Fibroblast of the conjunctiva (primary cell): ENCODE measurements at regions not wholly inside any gene's neighbourhood (a gene's known extent, or its start where the extent isn't known, plus 50 kb on each side); places are given as distances from the start of the nearest gene placed in this dataset.

Experiments
- DNase-seq: peaks from one replicate; pipeline ENCODE4 v3.0.0-alpha.2; 2010; ENCODE audit warnings: low read depth

DNA sequence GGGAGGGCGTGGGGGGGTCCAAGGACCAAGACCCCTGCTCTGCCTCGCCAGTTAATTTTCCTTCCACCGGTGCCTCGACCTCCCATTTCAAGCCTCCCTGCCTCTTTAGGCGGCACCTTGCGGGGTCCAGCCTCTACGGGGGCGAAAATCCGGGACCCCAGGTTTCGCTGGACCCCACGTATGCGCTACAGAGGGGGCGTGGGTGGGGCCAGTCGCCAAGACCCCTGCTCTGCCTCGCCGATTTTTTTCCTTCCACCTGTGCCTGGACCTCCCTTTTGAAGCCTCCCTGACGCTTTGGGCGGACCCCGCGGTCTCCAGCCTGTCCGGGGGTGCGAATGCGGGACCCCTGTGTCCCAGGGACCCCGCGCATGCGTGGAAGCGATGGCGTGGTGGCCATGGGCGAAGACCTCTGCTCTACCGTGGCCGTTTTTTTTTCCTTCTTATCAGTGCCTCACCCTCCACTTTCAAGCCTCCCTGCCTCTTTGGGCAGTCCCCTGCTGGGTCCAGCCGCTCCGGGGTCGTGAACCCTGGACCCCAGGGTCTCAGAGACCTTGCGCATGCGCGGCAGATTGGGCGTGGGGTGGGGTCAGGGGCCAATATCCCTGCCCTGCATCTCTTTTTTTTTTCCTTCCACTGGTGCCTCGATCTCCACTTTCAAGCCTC, 324.2 kb downstream of the ALG10 start:
- no peak for DNase-seq

DNA sequence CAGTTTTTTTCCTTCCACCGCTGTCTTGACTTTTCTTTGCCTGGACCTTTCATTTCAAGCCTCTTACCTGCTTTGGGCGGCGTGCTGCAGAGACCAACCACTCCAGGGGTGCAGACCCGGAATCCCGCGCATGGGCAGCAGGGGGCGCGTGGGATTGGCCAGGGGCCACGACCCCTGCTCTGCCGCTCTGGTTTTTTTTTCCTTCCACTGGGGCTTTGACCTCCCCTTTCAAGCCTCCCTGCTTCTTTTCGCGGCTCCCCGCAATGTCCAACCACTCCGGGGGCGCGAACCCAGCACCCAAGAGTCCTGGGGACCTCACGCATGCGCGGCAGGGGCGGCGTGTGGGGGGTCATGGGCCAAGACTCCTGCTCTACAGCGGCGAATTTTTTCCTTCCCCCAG, 325.1 kb downstream of the ALG10 start:
- no peak for DNase-seq

DNA sequence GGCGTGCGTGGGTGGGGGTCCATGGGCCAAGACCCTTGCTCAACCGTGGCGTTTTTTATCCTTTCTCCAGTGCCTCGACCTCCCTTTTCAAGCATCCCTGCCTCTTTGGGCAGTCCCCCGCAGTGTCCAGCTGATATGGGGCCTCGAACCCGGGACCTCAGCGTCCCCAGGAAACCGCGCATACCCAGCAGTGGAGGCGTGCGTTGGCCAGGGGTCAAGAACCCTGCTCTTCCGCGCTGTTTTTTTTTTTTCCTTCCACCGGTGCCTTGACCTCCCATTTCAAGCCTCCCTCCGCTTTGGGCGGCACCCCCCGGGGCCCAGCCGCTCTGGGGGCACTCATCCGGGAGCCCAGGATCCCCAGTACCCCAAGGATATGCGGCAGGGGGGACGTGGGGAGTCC, 325.8 kb downstream of the ALG10 start:
- DNase-seq, result no peak

DNA sequence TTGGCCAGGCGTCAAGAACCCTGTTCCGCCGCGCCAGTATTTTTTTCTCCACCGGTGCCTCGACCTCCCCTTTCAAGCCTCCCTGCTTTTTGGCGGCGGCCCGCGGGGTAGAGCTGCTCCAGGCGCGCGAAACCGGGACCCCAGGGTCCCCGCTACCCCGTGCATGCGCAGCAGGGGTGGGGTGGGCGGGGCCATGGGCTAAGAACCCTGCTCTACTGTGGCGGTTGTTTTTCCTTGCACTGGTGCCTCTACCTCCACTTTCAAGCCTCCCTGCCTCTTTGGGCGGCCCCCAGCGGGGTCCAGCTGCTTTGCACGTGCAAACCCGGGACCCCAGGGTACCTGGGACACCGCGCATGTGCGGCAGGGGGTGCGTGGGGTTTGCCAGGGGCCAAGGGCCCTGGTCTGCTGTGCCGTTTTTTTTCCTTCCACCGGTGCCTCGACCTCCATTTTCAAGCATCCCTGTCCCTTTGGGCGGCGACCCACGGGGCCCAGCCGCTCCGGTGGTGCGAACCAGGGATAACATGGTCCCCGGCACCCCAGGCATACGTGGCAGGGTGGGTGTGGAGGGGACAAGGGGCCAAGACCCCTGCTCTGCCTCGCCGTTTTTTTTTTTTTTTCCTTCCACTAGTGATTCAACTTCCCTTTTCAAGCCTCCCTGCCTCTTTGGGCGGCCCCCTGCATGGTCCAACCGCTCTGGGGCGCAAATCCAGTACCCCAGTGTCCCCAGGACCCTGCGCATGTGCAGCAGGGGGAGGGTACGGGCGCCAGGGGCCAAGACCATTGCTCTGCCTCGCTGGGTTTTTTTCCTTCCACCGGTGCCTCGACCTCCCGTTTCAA, 326.8 kb downstream of the ALG10 start:
- no peak for DNase-seq

DNA sequence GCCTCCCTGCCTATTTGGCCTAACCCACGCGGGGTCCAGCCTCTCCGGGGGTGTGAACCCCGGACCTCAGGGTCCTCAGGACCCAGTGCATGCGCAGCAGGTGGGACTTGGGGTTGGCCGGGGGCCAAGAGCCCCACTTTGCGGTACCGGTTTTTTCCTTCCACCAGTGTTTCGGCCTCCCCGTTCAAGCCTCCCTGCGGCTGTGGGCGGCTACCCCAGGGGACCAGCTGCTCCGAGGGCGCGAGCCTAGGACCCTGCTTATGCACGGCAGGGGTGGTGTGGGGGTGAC, 327.3 kb downstream of the ALG10 start:
- DNase-seq, result no peak

DNA sequence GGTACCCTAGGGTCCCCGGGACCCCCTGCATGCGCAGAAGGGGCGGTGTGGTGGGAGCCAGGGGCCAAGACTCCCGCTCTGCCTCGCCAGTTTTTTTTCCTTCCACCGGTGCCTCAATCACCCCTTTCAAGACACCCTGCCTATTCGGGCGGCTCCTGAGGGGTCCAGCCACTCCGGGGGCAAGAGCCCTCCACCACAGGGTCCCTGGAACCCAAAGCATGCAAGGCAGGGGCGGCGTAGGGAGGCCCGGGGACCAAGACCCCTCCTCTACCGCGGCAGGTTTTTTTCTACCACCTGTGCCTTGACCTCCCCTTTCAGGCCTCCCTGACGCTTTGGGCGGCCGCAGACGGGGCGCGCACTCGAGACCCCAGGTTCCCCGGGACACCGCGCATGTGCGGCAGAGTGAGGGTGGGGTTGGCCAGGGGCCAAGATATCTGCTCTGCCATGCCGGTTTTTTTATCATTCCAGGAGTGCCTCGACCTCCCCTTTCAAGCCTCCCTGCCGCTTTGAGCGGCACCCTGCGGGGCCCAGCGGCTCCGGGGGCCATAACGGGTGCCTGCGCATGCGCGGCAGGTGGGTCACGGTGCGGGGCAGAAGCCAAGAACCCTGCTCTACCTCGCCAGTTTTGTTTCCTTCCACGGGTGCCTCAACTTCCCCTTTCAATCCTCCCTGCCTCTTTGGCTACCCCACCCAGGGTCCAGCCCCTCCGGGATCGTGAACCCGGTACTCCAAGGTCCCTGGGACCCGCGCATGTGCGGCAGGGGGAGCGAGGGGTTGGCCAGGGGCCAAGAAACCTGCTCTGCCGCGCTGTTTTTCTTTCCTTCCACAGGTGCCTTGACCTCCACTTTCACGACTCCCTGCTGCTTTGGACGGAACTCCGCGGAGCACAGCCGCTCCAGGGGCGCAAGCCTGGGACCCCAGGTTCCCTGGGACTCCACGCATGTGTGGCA, 328.1 kb downstream of the ALG10 start:
- DNase-seq, result no peak

DNA sequence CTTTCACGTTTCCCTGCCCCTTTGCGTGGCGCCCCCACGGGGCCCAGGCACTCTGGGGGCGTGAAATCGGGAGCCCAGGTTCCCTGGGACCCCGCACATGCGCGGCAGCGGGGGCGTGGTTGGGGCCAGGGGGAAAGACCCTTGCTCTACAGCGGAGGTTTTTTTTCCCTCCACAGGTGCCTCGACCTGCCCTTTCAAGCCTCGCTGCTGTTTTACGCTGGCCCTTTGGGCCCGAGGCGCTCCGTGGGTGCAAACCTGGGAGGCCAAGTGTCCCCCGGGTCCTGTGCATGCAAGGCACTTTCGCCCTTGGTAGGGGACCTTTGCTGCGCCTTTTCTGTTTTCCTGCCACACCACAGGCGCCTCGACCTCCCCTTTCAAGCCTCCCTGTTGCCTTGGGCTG, 329.8 kb downstream of the ALG10 start:
- no peak for DNase-seq

DNA sequence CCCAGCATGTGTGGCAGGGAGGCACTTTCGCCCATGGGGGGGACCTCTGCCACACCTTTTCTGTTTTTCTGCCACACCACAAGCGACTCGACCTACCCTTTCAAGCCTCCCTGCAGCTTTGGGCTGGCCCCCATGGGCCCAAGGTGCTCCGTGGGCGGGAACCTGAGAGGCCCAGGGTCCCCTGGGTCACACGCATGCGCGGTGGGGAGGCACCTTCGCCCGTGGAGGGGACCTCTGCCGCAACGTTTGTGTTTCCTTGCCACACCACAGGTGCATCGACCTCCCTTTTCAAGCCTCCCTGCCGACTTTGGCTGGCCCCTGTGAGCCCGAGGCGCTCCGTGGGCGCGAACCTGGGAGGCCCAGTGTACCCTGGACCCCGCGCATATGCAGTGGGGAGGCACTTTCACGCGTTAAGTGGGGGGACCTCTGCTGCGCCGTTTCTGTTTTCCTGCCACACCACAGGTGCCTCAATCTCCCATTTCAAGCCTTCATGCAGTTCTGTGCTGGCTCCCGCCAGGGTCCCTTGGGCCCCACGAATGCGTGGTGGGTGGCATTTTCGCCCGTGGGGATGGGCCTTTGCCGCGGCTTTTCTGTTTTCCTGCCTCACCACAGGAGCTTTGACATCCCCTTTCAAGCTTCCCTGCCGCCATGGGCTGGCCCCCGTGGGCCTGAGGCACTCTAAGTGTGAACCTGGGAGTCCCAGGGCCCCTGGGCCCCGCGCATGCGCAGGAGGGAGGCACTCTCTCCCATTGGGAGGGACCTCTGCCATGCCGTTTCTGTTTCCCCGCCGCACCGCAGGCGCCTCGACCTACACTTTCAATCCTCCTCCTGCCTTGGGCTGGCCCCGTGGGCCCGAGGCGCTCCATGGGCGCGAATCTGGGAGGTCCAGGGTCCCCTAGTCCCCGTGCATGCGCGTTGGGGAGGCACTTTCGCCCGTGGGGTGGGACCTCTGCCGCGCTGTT, 332.2 kb downstream of the ALG10 start:
- no peak for DNase-seq

DNA sequence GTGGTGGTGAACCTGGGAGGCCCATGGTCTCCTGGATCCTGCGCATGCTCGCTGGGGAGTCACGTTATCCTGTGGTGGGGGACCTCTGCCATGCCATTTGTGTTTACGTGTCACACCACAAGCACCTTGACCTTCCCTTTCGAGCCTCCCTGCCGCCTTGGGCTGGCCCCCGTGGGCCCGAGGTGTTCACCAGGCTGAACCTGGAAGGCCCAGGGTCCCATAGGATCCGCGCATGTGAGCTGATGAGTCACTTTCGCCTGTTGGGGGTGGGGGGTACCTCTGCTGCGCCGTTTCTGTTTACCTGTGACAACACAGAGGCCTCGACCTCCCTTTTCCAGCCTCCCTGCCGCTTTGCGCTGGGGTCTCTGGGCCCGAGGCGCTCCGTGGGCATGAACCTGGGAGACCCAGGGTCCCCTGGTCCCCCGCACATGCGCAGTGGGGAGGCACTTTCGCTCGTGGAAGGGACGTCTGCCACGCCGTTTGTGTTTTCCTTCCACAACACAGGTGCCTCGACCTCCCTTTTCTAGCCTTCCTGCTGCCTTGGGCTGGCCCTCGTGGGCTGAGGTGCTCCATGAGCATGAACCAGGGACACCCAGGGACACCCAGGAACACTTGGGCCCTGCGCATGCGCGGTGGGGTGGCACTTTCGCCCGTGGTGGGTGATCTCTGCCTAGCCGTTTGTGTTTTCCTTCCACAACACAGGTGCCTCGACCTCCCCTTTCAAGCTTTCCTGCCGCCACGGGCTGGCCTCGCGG, 334.1 kb downstream of the ALG10 start:
- no peak for DNase-seq

DNA sequence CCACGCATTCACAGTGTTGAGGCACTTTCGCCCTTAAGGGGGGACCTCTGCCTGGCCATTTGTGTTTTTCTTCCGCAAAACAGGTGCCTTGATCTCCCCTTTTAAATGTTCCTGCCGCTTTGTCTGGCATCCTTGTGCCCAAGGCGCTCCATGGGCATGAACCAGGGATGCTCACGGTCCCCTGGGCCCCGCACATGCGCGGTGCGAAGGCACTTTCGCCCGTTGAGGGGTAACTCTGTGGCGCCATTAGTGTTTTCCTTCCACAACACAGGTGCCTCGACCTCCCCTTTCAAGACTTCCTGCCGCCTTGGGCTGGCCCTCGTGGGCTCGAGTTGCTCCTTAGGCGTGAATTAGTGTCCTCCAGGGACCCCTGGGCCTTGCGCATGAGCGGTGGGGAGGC, 335.5 kb downstream of the ALG10 start:
- no peak for DNase-seq

DNA sequence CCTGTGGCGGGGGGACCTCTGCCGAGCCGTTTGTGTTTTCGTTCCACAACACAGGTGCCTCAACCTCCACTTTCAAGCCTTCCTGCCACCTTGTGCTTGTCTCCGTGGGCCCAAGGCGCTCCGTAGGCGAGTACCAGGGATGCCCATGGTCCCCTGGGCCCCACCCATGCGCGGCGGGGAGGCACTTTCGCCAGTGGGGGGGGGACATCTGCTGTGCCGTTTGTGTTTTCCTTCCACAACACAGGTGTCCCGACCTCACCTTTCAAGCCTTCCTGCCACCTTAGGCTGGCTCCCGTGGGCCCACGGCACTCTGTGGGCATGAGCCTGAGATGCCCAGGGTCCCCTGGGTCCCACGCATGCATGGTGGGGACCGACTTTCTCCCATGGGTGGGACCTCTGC, 335.9 kb downstream of the ALG10 start:
- no peak for DNase-seq

DNA sequence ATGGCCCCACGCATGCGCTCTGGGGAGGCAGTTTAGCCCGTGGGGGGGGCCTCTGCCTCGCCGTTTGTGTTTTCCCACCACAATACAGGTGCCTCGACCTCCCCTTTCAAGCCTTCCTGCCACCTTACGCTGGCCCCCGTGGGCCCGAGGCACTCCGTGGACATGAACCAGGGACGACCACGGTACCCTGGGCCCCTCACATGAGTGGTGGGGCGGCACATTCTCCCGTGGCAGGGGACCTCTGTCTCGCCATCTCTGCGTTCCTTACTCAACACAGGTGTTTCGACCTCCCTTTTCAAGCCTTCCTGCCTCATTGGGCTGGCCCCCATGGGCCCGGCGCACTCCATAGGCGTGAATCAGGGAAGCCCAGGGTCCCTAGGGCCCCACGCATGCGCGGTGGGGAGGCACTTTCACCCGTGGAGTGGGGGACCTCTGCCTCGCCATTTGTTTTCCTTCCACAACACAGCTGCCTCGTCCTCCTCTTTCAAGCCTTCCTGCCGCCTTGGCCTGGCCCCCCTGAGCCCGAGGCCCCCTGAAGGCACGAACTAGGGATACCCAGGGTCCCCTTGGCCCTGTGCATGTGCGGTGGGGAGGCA, 339.5 kb downstream of the ALG10 start:
- no peak for DNase-seq

DNA sequence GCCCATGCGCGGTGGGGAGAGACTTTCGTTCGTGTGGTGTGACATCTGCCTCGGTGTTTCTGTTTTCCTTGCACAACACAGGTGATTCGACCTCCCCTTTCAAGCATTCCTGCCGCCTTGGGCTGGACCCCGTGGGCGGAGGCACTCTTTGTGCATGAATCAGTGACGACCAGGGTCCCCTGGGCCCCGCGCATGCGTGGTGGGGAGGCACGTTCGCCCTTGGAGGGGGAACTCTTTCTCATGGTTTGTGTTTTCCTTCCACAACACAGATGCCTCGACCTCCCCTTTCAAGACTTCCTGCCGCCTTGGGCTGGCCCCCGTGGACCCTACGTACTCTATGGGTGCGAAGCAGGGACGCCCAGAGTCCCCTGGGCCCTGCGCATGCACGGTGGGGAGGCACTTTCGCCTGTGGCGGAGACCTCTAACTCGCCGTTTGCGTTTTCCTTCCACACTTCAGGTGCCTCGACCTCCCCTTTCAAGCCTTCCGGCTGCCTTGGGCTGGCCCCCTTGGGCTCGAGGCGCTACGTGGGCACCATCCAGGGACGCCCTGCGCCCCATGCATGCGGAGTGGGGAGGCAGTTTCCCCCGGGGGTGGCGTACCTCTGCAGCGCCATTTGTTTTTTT, 340.9 kb downstream of the ALG10 start:
- no peak for DNase-seq

DNA sequence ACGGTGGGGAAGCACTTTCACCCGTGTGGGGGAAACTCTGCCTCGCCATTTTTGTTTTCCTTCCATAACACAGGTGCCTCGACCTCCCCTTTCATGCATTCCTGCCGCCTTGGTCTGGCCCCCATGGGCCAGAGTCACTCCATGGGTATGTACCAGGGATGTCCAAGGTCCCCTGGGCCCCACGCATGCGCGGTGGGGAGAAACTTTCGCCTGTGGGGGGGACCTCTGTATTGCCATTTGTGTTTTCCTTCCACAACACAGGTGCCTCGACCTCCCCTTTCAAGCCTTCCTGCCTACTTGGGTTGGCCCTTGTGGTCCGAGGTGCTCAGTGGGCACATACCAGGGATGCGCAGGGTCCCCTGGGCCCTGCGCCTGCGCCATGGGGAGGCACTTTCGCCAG, 345.8 kb downstream of the ALG10 start:
- DNase-seq, result no peak

DNA sequence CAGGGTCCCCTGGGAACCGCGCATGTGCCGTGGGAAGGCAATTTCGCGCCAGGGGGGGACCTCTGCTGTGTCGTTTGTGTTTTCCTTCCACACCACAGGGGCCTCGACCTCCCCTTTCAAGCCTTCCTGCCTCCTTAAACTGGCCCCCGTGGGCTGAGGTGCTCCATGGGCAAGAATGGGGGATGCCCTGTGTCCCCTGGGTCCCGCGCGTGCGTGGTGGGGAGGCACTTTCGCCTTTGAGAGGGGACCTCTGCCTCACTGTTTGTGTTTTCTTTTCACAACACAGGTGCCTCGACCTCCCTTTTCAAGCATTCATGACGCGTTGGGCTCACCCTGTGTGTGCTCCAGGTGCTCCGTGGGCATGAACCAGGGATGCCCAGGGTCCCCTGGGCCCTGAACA, 348.8 kb downstream of the ALG10 start:
- no peak for DNase-seq

DNA sequence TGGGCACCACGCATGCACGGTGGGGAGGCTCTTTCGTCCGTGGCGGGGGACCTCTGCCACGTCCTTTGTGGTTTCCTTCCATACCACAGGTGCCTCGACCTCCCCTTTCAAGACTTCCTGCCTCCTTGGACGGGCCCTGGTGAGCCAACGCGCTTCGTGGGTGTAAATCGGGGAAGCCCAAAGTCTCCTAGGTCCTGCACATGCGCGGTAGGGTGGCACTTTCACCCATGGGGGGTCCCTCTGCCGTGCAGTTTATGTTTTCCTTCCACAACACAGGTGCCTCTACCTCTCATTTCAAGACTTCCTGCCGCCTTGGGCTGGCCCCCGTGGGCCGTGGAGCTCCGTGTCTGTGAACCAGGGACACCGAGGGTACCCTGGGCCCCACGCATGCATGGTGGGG, 349.7 kb downstream of the ALG10 start:
- DNase-seq, result no peak

DNA sequence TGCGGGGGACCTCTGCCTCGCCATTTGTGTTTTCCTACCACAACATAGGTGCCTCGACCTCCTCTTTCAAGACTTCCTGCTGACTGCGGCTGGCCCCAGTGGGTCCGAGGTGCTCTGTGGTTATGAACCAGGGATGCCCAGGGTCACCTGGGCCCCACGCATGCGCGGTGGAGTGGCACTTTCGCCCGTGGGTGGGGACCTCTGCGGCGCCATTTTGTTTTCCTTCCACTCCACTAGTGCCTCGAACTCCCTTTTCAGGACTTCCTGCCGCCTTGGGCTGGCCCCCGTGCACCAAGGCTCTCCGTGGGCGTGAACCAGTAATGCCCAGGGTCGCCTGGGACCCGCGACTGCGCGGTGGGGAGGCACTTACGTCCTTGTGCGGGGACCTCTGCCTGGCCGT, 351.6 kb downstream of the ALG10 start:
- no peak for DNase-seq

DNA sequence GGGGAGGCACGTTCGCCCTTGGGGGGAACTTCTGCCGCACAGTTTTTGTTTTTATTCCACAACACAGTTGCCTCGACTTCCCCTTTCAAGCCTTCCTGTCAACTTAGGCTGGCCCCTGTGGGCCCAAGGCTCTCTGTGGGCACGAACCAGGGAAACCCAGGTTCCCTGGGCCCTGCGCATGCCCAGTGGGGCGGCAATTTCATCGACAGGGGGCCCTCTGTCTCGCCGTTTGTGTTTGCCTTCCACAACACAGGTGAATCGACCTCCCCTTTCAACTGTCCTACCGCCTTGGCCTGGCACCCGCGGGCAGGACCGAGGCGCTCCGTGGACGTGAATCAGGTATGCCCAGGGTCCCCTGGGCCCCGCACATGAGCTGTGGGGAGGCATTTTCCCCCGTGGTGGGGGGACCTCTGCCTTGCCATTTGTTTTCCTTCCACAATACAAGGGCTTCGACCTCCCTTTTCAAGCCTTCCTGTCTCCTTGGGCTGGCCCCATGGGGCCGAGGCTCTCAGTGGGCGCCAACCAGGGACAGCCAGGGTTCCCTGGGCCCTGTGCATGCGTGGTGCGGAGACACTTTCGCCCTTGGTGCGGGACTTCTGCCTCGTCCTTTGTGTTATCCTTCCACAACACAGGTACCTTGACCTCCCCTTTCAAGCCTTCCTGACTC, 354.0 kb downstream of the ALG10 start:
- no peak for DNase-seq

DNA sequence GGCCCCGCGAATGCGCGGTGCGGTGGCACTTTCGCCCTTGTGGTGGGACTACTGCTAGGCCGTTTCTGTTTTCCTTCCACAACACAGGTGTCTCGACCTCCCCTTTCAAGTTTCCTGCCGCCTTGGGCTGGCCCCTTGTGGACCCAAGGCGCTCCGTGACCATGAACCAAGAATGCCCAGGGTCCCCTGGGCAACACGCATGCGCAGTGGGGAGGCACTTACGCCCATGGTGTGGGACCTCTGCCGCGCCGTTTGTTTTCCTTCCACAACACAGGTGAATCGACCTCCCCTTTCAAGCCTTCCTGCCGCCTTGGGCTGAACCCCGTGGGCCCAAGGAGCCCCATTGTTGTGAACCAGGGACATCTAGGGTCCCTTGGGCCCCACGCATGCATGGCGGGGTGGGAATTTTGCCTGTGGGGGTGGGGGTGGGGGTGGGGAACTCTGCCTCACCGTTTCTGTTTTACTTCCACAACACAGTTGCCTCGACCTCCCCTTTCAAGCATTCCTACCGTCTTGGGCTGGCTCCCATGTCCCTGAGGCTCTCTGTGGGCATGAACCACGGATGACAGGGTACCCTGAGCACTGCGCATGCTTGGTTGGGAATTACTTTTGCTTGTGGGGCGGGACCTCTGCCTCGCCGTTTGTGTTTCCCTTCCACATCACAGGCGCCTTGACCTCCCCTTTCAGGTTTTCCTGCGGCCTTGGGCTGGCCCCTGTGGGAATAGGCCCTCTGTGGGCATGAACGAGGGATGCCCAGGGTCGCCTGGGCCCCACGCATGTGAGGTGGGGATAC, 355.1 kb downstream of the ALG10 start:
- no peak for DNase-seq
